Endothelial cell of umbilical vein (primary cell): ENCODE measurements at regions not wholly inside any gene's neighbourhood (a gene's known extent, or its start where the extent isn't known, plus 50 kb on each side); places are given as distances from the start of the nearest gene placed in this dataset.

Experiments
- BruUV-seq: library from RNA; stranded (reverse); fragments of 400-500 nt; replicated peaks from 2 replicates; lab custom pipeline; 2021; lab: Mats Ljungman, UMichigan
- CTCF ChIA-PET: fragments of 300-600, 350-600 bp; sonication (Branson Sonifier 250); formaldehyde crosslinking; loops from one replicate; lab custom pipeline; 2021; ENCODE audit warnings: antibody characterized with exemption, inconsistent platforms; lab: Charles Lee
- POLR2A ChIA-PET: fragments of 300-600, 350-600 bp; sonication (Branson Sonifier 250); formaldehyde crosslinking; loops from one replicate; lab custom pipeline; 2021; ENCODE audit warnings: antibody characterized with exemption, inconsistent platforms; lab: Charles Lee
- DNase-seq: peaks from one replicate; pipeline ENCODE4 v3.0.0-alpha.2; 2011; ENCODE audit warnings: low read depth, low spot score
- FAIRE-seq: peaks from 2 replicates; lab custom pipeline; 2011; peaks lifted over from hg19 to GRCh38; lab: Jason Lieb, UNC
- H2AFZ ChIP-seq: 2 replicates; pipeline ENCODE4 v1.6.0; 2012; ENCODE audit warnings: low read depth, low read length, control low read depth, inconsistent platforms
- H3K27ac ChIP-seq: 2 replicates; pipeline ENCODE4 v1.5.1; 2011; ENCODE audit warnings: low read depth, mild to moderate bottlenecking, control low read depth, low read length, moderate library complexity; ENCODE audit not compliant: insufficient read depth
- H3K27me3 ChIP-seq, 2 experiments: 2 replicates each; pipeline versions ENCODE4 v1.6.0 to v1.6.1; 2011; ENCODE audit warnings: low read length in 2 of 2, mixed read lengths in 1 of 2; ENCODE audit not compliant: control insufficient read depth in 2 of 2, insufficient read depth in 2 of 2
- H3K36me3 ChIP-seq, 2 experiments: 2 replicates in 1 of 2; 3 replicates in 1 of 2; pipeline ENCODE4 v1.5.1; 2011; ENCODE audit warnings: low read length in 2 of 2, mild to moderate bottlenecking in 1 of 2, moderate library complexity in 1 of 2; ENCODE audit not compliant: control insufficient read depth in 2 of 2, insufficient read depth in 2 of 2; ENCODE audit errors: extremely low read depth in 1 of 2
- H3K4me1 ChIP-seq: 3 replicates; pipeline ENCODE4 v1.5.1; 2011; ENCODE audit warnings: mild to moderate bottlenecking, low read length; ENCODE audit not compliant: control insufficient read depth, insufficient read depth; ENCODE audit errors: extremely low read depth
- H3K4me2 ChIP-seq: 2 replicates; pipeline ENCODE4 v1.6.1; 2011; ENCODE audit warnings: low read length, control low read depth, mixed read lengths; ENCODE audit not compliant: insufficient read depth
- H3K4me3 ChIP-seq, 3 experiments: fragments of 200-600 bp in 1 of 3; sonication (generic), shearing (Covaris generic) in 1 of 3; replicated peaks in 1 of 3; 2 replicates each; pipeline ENCODE4 v1.5.1; 2011 to 2016; ENCODE audit warnings: control low read depth in 3 of 3, low read length in 3 of 3, mild to moderate bottlenecking in 2 of 3, inconsistent platforms in 1 of 3, low read depth in 1 of 3, moderate library complexity in 1 of 3; ENCODE audit not compliant: insufficient read depth in 1 of 3
- H3K79me2 ChIP-seq: 2 replicates; pipeline ENCODE4 v1.6.0; 2012; ENCODE audit warnings: low read length, inconsistent platforms; ENCODE audit not compliant: control insufficient read depth, insufficient read depth
- H3K9ac ChIP-seq: replicated peaks from 2 replicates; pipeline ENCODE3; 2011; ENCODE audit warnings: low read length, control low read depth; ENCODE audit not compliant: insufficient read depth; ENCODE audit errors: extremely low read depth
- H3K9me1 ChIP-seq: replicated peaks from 3 replicates; pipeline ENCODE4 v1.6.0; 2011; ENCODE audit warnings: mild to moderate bottlenecking, low read length; ENCODE audit not compliant: control insufficient read depth, insufficient read depth; ENCODE audit errors: extremely low read depth
- H3K9me3 ChIP-seq: replicated peaks from 2 replicates; pipeline ENCODE4 v1.5.1; 2012; ENCODE audit warnings: low read length, inconsistent platforms; ENCODE audit not compliant: control insufficient read depth, insufficient read depth
- H4K20me1 ChIP-seq: replicated peaks from 2 replicates; pipeline ENCODE3; 2011; ENCODE audit warnings: mild to moderate bottlenecking, low read length; ENCODE audit not compliant: control insufficient read depth, insufficient read depth; ENCODE audit errors: extremely low read depth
- CTCF ChIP-seq, 2 donors: IDR thresholded peaks; 1 replicate in 1 of 2; 2 replicates in 1 of 2; pipeline ENCODE4 v1.5.1; 2011; ENCODE audit warnings: low read length in 2 of 2, mild to moderate bottlenecking in 2 of 2, moderate library complexity in 2 of 2, control low read depth in 1 of 2, inconsistent platforms in 1 of 2, low read depth in 1 of 2; ENCODE audit not compliant: insufficient read depth in 1 of 2; ENCODE audit errors: extremely low read depth in 1 of 2
- FOS ChIP-seq: IDR thresholded peaks from 2 replicates; pipeline ENCODE4 v1.6.1; 2011; ENCODE audit warnings: mild to moderate bottlenecking, low read length, moderate library complexity, borderline replicate concordance; ENCODE audit not compliant: insufficient read depth
- GATA2 ChIP-seq: IDR thresholded peaks from 2 replicates; pipeline ENCODE4 v1.7.0; 2011; ENCODE audit warnings: low read depth, mild to moderate bottlenecking, moderate library complexity, mixed read lengths, low read length; ENCODE audit not compliant: insufficient read length, insufficient read depth
- JUN ChIP-seq: IDR thresholded peaks from 2 replicates; pipeline ENCODE4 v1.6.1; 2011; ENCODE audit warnings: borderline replicate concordance, low read depth; ENCODE audit not compliant: insufficient read length, insufficient read depth
- MYC ChIP-seq: IDR thresholded peaks from one replicate; pipeline ENCODE4 v1.6.1; 2011; ENCODE audit warnings: mild to moderate bottlenecking, low read depth, low read length
- POLR2A ChIP-seq: IDR thresholded peaks from 2 replicates; pipeline ENCODE4 v1.6.1; 2012; ENCODE audit warnings: low read depth, mild to moderate bottlenecking, control low read depth, low read length
- POLR2AphosphoS5 ChIP-seq: IDR thresholded peaks from 2 replicates; pipeline ENCODE4 v1.6.1; 2012; ENCODE audit warnings: low read depth, mild to moderate bottlenecking, control low read depth, low read length, moderate library complexity; ENCODE audit not compliant: insufficient read depth
- dilution Hi-C: fragments of 300-500 bp; cut with MboI; formaldehyde crosslinking; loops from one replicate; pipeline ENCODE4 v1.15.0; 2019; ENCODE audit warnings: low sequenced_read_pairs; ENCODE audit not compliant: extremely low pct_ligation_motif_present
- intact Hi-C: fragments of 100-400 bp; cut with micrococcal nuclease; formaldehyde crosslinking; loops from one replicate; pipeline ENCODE4 v1.10.0; 2022

GRCh38 chr3:39558775-39559306 lies 91.4 kb downstream of the MOBP start:
- no peaks in the 10 kb centered on the region for H3K36me3 ChIP-seq
- no peak for TF ChIP-seq JUN
- no peak for TF ChIP-seq POLR2AphosphoS5
- TF ChIP-seq GATA2, result no peak
- TF ChIP-seq MYC, result no peak
- no peak overlapping the region for H3K4me3 ChIP-seq
- H3K27me3 ChIP-seq, result no peaks in the 10 kb centered on the region
- BruUV-seq, result no TSS peak
- no peak overlapping the region for H2AFZ ChIP-seq
- H3K4me2 ChIP-seq, result no peak overlapping the region
- no peaks in the 10 kb centered on the region for H3K79me2 ChIP-seq
- ChIA-PET CTCF (no interaction called here), POLR2A (no interaction called here)
- FAIRE-seq (no peak), DNase-seq (no peak)
- no peaks in the 10 kb centered on the region for H3K4me1 ChIP-seq
- intact Hi-C loops (no loop called here), dilution Hi-C loops (no loop called here)
- no peaks in the 10 kb centered on the region for H4K20me1 ChIP-seq
- H3K9ac ChIP-seq, result no peak overlapping the region
- H3K27ac ChIP-seq, result no peak overlapping the region
- H3K9me1 ChIP-seq, result no peaks in the 10 kb centered on the region
- no peaks in the 10 kb centered on the region for H3K9me3 ChIP-seq

- FAIRE-seq (no peak), DNase-seq (no peak)
- H3K79me2 ChIP-seq, result no peaks in the 10 kb centered on the region
- no peaks in the 10 kb centered on the region for H3K27me3 ChIP-seq
- H3K9ac ChIP-seq, result no peak overlapping the region
- dilution Hi-C loops (no loop called here), intact Hi-C loops (no loop called here)
- no peaks in the 10 kb centered on the region for H3K9me3 ChIP-seq
- H3K36me3 ChIP-seq, result no peaks in the 10 kb centered on the region
- no peak for TF ChIP-seq MYC
- no peak for TF ChIP-seq CTCF (IDR thresholded peaks at IDR 0.05; ENCODE audit: extremely low read depth in 1 of 2, insufficient read depth in 1 of 2, low read depth in 1 of 2, low read length in 2 of 2)
- TF ChIP-seq GATA2, result no peak
- no peak for TF ChIP-seq FOS
- no peak for TF ChIP-seq POLR2A
- H3K9me1 ChIP-seq, result no peaks in the 10 kb centered on the region
- H3K4me3 ChIP-seq, result no peak overlapping the region
- CTCF ChIA-PET, result no interaction called here
- H4K20me1 ChIP-seq, result no peaks in the 10 kb centered on the region
- POLR2A ChIA-PET, result no interaction called here
- no TSS peak for BruUV-seq
- no peak overlapping the region for H3K4me2 ChIP-seq
- no peaks in the 10 kb centered on the region for H3K4me1 ChIP-seq
- no peak overlapping the region for H2AFZ ChIP-seq
- no peak overlapping the region for H3K27ac ChIP-seq
Measured at GRCh38 chr3:39559543-39559942, 92.1 kb downstream of the MOBP start.
